ENCODE measurements at regions not wholly inside any gene's neighbourhood (a gene's known extent, or its start where the extent isn't known, plus 50 kb on each side); places are given as distances from the start of the nearest gene placed in this dataset.

DNA sequence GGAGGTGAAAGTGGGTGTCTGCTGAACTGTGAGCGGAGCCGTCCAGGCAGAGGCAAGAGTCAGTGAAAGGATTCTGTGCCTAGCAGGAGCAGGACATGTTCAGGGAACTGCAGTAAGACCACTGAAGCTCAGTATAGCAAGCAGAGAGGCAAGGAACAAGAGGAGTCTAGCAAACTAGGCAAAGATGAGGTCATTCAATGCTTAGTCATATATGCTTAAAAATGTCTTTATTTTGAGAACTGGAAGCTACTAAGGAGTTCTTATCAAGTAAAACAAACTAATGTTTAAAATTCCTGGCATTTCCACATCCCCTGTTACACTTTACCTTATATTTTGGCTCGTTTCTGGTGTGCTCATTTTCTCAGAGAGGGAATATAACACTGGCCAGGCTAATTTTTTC is 913.4 kb downstream of the CBLN2 start:
- DNase-seq (ENCODE audit: low spot score in 2 of 2) = no peak
- TF ChIP-seq, protein P1, sequence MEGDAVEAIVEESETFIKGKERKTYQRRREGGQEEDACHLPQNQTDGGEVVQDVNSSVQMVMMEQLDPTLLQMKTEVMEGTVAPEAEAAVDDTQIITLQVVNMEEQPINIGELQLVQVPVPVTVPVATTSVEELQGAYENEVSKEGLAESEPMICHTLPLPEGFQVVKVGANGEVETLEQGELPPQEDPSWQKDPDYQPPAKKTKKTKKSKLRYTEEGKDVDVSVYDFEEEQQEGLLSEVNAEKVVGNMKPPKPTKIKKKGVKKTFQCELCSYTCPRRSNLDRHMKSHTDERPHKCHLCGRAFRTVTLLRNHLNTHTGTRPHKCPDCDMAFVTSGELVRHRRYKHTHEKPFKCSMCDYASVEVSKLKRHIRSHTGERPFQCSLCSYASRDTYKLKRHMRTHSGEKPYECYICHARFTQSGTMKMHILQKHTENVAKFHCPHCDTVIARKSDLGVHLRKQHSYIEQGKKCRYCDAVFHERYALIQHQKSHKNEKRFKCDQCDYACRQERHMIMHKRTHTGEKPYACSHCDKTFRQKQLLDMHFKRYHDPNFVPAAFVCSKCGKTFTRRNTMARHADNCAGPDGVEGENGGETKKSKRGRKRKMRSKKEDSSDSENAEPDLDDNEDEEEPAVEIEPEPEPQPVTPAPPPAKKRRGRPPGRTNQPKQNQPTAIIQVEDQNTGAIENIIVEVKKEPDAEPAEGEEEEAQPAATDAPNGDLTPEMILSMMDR (IDR thresholded peaks at IDR 0.05) = no peak
- no peak for TF ChIP-seq POLR2A (IDR thresholded peaks at IDR 0.05)
- intact Hi-C loops (cut with DNase I; ENCODE audit: low total_unique reads) = no loop called here
- no peak overlapping the region for H3K4me3 ChIP-seq (ENCODE audit: low read depth, poor library complexity, severe bottlenecking)
- 74 to 75% methylated on average over 3 of the region's 3 CpGs for WGBS, 2 donors

DNA sequence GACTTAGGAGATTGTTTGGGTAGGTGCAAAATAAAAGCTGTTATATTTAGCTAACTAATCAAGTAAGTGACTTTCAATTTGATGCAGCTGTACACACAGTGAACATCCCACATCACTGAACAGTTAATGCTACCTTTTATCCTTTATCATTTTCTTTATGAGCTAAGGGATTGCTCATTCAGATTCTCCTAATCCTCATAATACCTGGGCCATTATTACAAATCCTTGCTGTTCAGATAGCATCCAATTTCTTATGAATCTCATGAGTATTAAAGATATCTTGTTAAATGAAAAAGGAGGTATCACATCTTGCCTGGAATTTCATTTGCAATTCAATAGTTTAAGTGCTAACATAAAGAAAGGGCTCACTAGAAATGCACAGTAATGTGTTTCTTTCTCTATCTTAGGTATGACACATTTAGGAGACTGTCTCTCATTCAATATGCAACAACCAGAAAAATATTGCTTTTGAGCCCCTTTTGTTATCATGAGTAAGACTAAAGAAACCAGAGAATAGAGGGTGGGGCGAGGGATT is 918.5 kb downstream of the CBLN2 start:
- intact Hi-C loops (cut with DNase I; ENCODE audit: low total_unique reads) = no loop called here
- no peak for TF ChIP-seq POLR2A (IDR thresholded peaks at IDR 0.05)
- TF ChIP-seq, protein P1 (IDR thresholded peaks at IDR 0.05) = no peak

DNA sequence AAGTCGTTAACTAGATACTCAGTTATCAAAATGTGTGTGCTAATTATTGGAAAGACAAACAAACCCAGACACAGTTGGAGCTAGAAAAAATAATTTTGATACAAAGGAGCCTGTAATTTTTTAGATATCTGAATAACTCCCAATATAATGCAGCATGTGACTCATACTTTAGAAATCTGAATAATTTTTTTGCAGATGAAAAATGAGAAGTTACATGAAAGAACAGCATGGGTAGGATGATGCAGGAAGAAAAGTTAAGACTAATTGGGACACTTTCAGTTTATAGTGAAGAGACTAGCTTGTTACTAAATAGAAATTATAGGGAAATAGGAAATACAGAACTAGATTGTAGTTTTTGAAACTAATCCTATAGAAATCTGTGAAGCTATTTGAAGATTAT is 945.8 kb downstream of the CBLN2 start:
- no peak for TF ChIP-seq POLR2A (IDR thresholded peaks at IDR 0.05)
- TF ChIP-seq, protein P1 (IDR thresholded peaks at IDR 0.05) = no peak
- no peak for DNase-seq (ENCODE audit: low spot score in 2 of 2)
- H3K4me3 ChIP-seq (ENCODE audit: low read depth, poor library complexity, severe bottlenecking) = no peak overlapping the region
- 53 to 63% methylated on average over 1 of the region's 1 CpG for WGBS, 2 donors
- intact Hi-C loops (cut with DNase I; ENCODE audit: low total_unique reads) = no loop called here

More for the DNA sequence above, 918.5 kb downstream of the CBLN2 start:
- no peak for DNase-seq (ENCODE audit: low spot score in 2 of 2)
- no peak overlapping the region for H3K4me3 ChIP-seq (ENCODE audit: low read depth, poor library complexity, severe bottlenecking)
- 82 to 96% methylated on average over 1 of the region's 1 CpG for whole genome bisulfite sequencing, 2 donors

DNA sequence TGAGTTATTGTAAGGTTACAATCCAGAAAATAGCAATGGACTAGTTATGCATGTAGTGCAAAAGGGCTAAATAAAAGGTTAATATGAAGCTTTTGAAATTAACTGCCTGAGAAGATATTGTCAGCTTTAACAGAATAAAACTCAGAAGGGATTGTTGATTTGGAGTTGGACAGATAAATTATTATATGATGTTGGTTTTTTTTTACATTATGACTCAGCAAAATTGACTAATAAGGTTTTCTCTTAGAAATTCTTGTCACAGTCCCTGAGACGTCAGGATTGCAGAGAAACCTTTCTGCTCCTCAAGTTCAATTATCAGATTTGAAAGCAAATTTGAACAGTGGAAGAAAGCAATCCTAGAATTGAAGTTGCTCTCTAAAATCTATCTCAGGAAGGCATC is 946.9 kb downstream of the CBLN2 start:
- DNase-seq (ENCODE audit: low spot score in 2 of 2) = no peak
- TF ChIP-seq, protein P1 (IDR thresholded peaks at IDR 0.05) = no peak
- TF ChIP-seq POLR2A (IDR thresholded peaks at IDR 0.05) = no peak
- intact Hi-C loops (cut with DNase I; ENCODE audit: low total_unique reads) = no loop called here
- no peak overlapping the region for H3K4me3 ChIP-seq (ENCODE audit: low read depth, poor library complexity, severe bottlenecking)
- WGBS, 2 donors = 20 to 35% methylated on average over 1 of the region's 1 CpG

DNA sequence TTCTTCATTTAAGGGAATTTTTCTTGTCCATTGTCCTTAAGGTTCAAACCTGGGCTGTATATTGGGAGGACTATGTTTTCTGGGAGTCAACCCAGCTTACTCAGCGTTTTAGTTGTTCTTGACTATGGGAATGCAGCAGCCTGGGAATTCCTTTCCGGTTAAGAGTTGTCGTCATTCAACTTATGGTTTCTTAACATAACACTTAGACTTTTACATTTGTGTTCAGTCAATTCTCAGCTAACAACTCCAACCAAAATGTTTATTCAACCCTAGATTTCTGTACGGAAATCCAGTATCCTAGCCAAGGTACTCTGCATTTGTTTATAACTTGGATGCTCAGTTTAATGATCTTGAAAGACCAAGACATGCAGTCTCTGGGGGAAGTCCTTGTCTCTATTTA is 960.9 kb downstream of the CBLN2 start:
- no peak for TF ChIP-seq POLR2A (IDR thresholded peaks at IDR 0.05)
- TF ChIP-seq, protein P1 (IDR thresholded peaks at IDR 0.05) = no peak
- no peak for DNase-seq (ENCODE audit: low spot score in 2 of 2)
- WGBS, 2 donors = 73 to 77% methylated on average over 4 of the region's 4 CpGs
- intact Hi-C loops (cut with DNase I; ENCODE audit: low total_unique reads) = no loop called here
- no peak overlapping the region for H3K4me3 ChIP-seq (ENCODE audit: low read depth, poor library complexity, severe bottlenecking)

DNA sequence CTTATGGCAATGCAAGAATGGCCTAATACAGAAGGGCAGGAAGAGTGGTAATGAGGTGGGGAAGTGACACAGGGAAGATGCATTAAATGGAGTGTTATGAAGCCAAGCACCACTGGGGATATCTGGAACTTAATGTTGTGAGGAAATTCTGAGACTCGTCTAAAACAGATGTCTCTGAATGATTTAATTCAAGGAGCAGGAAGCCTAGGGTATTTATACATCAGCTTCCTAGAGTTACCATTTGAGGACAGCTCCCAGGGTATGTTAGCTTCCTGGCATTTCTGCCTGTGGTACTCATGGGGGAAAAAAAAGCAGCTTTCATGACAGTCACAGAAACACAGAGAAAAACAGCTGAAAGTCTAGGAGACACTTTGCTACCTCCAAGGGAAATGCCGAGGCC is 989.5 kb downstream of the CBLN2 start:
- H3K4me3 ChIP-seq (ENCODE audit: low read depth, poor library complexity, severe bottlenecking) = no peak overlapping the region
- TF ChIP-seq POLR2A (IDR thresholded peaks at IDR 0.05) = no peak
- TF ChIP-seq, protein P1 (IDR thresholded peaks at IDR 0.05) = no peak
- WGBS, 2 donors = 42 to 44% methylated on average over 2 of the region's 2 CpGs

More for the DNA sequence above, 989.5 kb downstream of the CBLN2 start:
- no peak for DNase-seq (ENCODE audit: low spot score in 2 of 2)
- intact Hi-C loops (cut with DNase I; ENCODE audit: low total_unique reads) = no loop called here
